ENCODE measurements at regions not wholly inside any gene's neighbourhood (a gene's known extent, or its start where the extent isn't known, plus 50 kb on each side); places are given as distances from the start of the nearest gene placed in this dataset.

DNA sequence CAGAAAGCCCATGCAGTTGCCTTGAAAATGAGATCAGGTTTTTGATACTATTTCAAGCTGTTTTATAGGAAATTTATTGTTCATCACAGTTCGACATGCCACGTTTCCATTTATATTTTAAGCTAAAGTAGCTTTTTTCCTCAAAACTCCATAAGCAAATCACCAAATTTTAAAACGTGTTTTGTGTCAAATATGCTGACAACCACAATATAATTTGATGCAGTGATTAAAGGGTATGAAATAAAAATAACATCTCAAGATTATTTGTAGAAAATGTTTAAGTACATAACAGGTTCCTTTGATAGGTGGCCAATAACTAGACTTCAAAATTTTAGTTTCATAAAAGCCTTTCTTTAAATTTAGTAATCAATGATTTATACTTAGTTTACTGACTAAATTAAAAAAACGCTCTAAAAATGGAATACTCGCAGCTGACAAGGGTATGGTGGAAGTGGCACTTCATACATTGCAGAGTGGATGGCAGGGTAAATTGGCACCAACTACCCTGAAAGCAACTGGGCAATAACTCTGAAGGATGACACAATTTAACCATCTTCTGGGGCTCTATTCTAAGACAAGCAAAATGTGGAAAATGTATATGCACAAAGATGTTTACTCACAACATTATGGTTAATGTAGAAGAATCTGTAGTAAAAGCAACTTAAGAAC is 481.6 kb downstream of the TNS3 start:
- TF ChIP-seq, protein P1, sequence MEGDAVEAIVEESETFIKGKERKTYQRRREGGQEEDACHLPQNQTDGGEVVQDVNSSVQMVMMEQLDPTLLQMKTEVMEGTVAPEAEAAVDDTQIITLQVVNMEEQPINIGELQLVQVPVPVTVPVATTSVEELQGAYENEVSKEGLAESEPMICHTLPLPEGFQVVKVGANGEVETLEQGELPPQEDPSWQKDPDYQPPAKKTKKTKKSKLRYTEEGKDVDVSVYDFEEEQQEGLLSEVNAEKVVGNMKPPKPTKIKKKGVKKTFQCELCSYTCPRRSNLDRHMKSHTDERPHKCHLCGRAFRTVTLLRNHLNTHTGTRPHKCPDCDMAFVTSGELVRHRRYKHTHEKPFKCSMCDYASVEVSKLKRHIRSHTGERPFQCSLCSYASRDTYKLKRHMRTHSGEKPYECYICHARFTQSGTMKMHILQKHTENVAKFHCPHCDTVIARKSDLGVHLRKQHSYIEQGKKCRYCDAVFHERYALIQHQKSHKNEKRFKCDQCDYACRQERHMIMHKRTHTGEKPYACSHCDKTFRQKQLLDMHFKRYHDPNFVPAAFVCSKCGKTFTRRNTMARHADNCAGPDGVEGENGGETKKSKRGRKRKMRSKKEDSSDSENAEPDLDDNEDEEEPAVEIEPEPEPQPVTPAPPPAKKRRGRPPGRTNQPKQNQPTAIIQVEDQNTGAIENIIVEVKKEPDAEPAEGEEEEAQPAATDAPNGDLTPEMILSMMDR (IDR thresholded peaks at IDR 0.05) = no peak
- TF ChIP-seq POLR2A (IDR thresholded peaks at IDR 0.05) (no peak), POLR2AphosphoS5 (IDR thresholded peaks at IDR 0.05) (no peak)
